Endothelial cell of umbilical vein (primary cell): ENCODE measurements at regions not wholly inside any gene's neighbourhood (a gene's known extent, or its start where the extent isn't known, plus 50 kb on each side); places are given as distances from the start of the nearest gene placed in this dataset.

ENCODE experiments used
- BruUV-seq: library from RNA; stranded (reverse); fragments of 400-500 nt; replicated peaks from 2 replicates; lab custom pipeline; 2021; lab: Mats Ljungman, UMichigan
- CTCF ChIA-PET: fragments of 300-600, 350-600 bp; sonication (Branson Sonifier 250); formaldehyde crosslinking; loops from one replicate; lab custom pipeline; 2021; ENCODE audit warnings: antibody characterized with exemption, inconsistent platforms; lab: Charles Lee
- POLR2A ChIA-PET: fragments of 300-600, 350-600 bp; sonication (Branson Sonifier 250); formaldehyde crosslinking; loops from one replicate; lab custom pipeline; 2021; ENCODE audit warnings: antibody characterized with exemption, inconsistent platforms; lab: Charles Lee
- DNase-seq: peaks from one replicate; pipeline ENCODE4 v3.0.0-alpha.2; 2011; ENCODE audit warnings: low read depth, low spot score
- FAIRE-seq: peaks from 2 replicates; lab custom pipeline; 2011; peaks lifted over from hg19 to GRCh38; lab: Jason Lieb, UNC
- H2AFZ ChIP-seq: 2 replicates; pipeline ENCODE4 v1.6.0; 2012; ENCODE audit warnings: low read depth, low read length, control low read depth, inconsistent platforms
- H3K27ac ChIP-seq: 2 replicates; pipeline ENCODE4 v1.5.1; 2011; ENCODE audit warnings: low read depth, mild to moderate bottlenecking, control low read depth, low read length, moderate library complexity; ENCODE audit not compliant: insufficient read depth
- H3K27me3 ChIP-seq, 2 experiments: 2 replicates each; pipeline versions ENCODE4 v1.6.0 to v1.6.1; 2011; ENCODE audit warnings: low read length in 2 of 2, mixed read lengths in 1 of 2; ENCODE audit not compliant: control insufficient read depth in 2 of 2, insufficient read depth in 2 of 2
- H3K36me3 ChIP-seq, 2 experiments: 2 replicates in 1 of 2; 3 replicates in 1 of 2; pipeline ENCODE4 v1.5.1; 2011; ENCODE audit warnings: low read length in 2 of 2, mild to moderate bottlenecking in 1 of 2, moderate library complexity in 1 of 2; ENCODE audit not compliant: control insufficient read depth in 2 of 2, insufficient read depth in 2 of 2; ENCODE audit errors: extremely low read depth in 1 of 2
- H3K4me1 ChIP-seq: 3 replicates; pipeline ENCODE4 v1.5.1; 2011; ENCODE audit warnings: mild to moderate bottlenecking, low read length; ENCODE audit not compliant: control insufficient read depth, insufficient read depth; ENCODE audit errors: extremely low read depth
- H3K4me2 ChIP-seq: 2 replicates; pipeline ENCODE4 v1.6.1; 2011; ENCODE audit warnings: low read length, control low read depth, mixed read lengths; ENCODE audit not compliant: insufficient read depth
- H3K4me3 ChIP-seq, 3 experiments: fragments of 200-600 bp in 1 of 3; sonication (generic), shearing (Covaris generic) in 1 of 3; replicated peaks in 1 of 3; 2 replicates each; pipeline ENCODE4 v1.5.1; 2011 to 2016; ENCODE audit warnings: control low read depth in 3 of 3, low read length in 3 of 3, mild to moderate bottlenecking in 2 of 3, inconsistent platforms in 1 of 3, low read depth in 1 of 3, moderate library complexity in 1 of 3; ENCODE audit not compliant: insufficient read depth in 1 of 3
- H3K79me2 ChIP-seq: 2 replicates; pipeline ENCODE4 v1.6.0; 2012; ENCODE audit warnings: low read length, inconsistent platforms; ENCODE audit not compliant: control insufficient read depth, insufficient read depth
- H3K9ac ChIP-seq: replicated peaks from 2 replicates; pipeline ENCODE3; 2011; ENCODE audit warnings: low read length, control low read depth; ENCODE audit not compliant: insufficient read depth; ENCODE audit errors: extremely low read depth
- H3K9me1 ChIP-seq: replicated peaks from 3 replicates; pipeline ENCODE4 v1.6.0; 2011; ENCODE audit warnings: mild to moderate bottlenecking, low read length; ENCODE audit not compliant: control insufficient read depth, insufficient read depth; ENCODE audit errors: extremely low read depth
- H3K9me3 ChIP-seq: replicated peaks from 2 replicates; pipeline ENCODE4 v1.5.1; 2012; ENCODE audit warnings: low read length, inconsistent platforms; ENCODE audit not compliant: control insufficient read depth, insufficient read depth
- H4K20me1 ChIP-seq: replicated peaks from 2 replicates; pipeline ENCODE3; 2011; ENCODE audit warnings: mild to moderate bottlenecking, low read length; ENCODE audit not compliant: control insufficient read depth, insufficient read depth; ENCODE audit errors: extremely low read depth
- EZH2 ChIP-seq: IDR thresholded peaks from 2 replicates; pipeline ENCODE4 v1.6.1; 2012; ENCODE audit warnings: borderline replicate concordance, low read depth, mild to moderate bottlenecking, moderate library complexity, low read length, inconsistent platforms; ENCODE audit not compliant: severe bottlenecking
- FOS ChIP-seq: IDR thresholded peaks from 2 replicates; pipeline ENCODE4 v1.6.1; 2011; ENCODE audit warnings: mild to moderate bottlenecking, low read length, moderate library complexity, borderline replicate concordance; ENCODE audit not compliant: insufficient read depth
- GATA2 ChIP-seq: IDR thresholded peaks from 2 replicates; pipeline ENCODE4 v1.7.0; 2011; ENCODE audit warnings: low read depth, mild to moderate bottlenecking, moderate library complexity, mixed read lengths, low read length; ENCODE audit not compliant: insufficient read length, insufficient read depth
- JUN ChIP-seq: IDR thresholded peaks from 2 replicates; pipeline ENCODE4 v1.6.1; 2011; ENCODE audit warnings: borderline replicate concordance, low read depth; ENCODE audit not compliant: insufficient read length, insufficient read depth
- MYC ChIP-seq: IDR thresholded peaks from one replicate; pipeline ENCODE4 v1.6.1; 2011; ENCODE audit warnings: mild to moderate bottlenecking, low read depth, low read length
- POLR2A ChIP-seq: IDR thresholded peaks from 2 replicates; pipeline ENCODE4 v1.6.1; 2012; ENCODE audit warnings: low read depth, mild to moderate bottlenecking, control low read depth, low read length
- POLR2AphosphoS5 ChIP-seq: IDR thresholded peaks from 2 replicates; pipeline ENCODE4 v1.6.1; 2012; ENCODE audit warnings: low read depth, mild to moderate bottlenecking, control low read depth, low read length, moderate library complexity; ENCODE audit not compliant: insufficient read depth
- dilution Hi-C: fragments of 300-500 bp; cut with MboI; formaldehyde crosslinking; loops from one replicate; pipeline ENCODE4 v1.15.0; 2019; ENCODE audit warnings: low sequenced_read_pairs; ENCODE audit not compliant: extremely low pct_ligation_motif_present
- intact Hi-C: fragments of 100-400 bp; cut with micrococcal nuclease; formaldehyde crosslinking; loops from one replicate; pipeline ENCODE4 v1.10.0; 2022
- TF ChIP-seq, protein P1 (sequence below), 2 donors: IDR thresholded peaks; 1 replicate in 1 of 2; 2 replicates in 1 of 2; pipeline ENCODE4 v1.5.1; 2011; ENCODE audit warnings: low read length in 2 of 2, mild to moderate bottlenecking in 2 of 2, moderate library complexity in 2 of 2, control low read depth in 1 of 2, inconsistent platforms in 1 of 2, low read depth in 1 of 2; ENCODE audit not compliant: insufficient read depth in 1 of 2; ENCODE audit errors: extremely low read depth in 1 of 2
- TF ChIP-seq, protein P2 (sequence below): IDR thresholded peaks from 2 replicates; pipeline ENCODE4 v1.6.1; 2011; ENCODE audit not compliant: insufficient read depth, insufficient read length

DNA sequence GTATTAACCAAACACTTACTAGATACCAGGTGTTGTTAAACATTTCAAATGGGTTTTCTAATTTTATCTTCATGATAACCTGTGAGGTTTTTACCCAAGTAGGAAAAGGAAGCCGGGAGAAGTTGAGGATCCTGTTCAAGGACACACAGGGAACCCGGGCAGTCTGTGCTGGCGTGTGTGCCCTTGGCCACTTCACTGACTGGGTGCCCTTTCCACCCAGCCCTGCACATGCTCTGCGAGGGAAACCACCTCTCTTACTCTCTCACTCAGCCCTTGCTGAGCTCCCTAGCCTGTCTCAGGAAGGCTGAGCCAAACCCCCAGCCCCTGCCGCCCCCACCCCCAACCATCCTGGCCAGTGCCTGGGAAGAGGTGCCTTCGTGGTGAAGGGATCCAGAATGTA lies 51.8 kb downstream of the TEX44 start:
- Histone ChIP-seq H2AFZ (no peak overlapping the region), H4K20me1 (no peaks in the 10 kb centered on the region), H3K9me1 (no peaks in the 10 kb centered on the region), H3K4me1 (peaks cover 16% of the 10 kb centered on the region), H3K36me3 (no peaks in the 10 kb centered on the region), H3K9ac (no peak overlapping the region), H3K27me3 (no peaks in the 10 kb centered on the region), H3K79me2 (no peaks in the 10 kb centered on the region), H3K4me2 (no peak overlapping the region), H3K9me3 (no peaks in the 10 kb centered on the region), H3K27ac (no peak overlapping the region), H3K4me3 (no peak overlapping the region)
- POLR2A ChIA-PET = interaction anchor here (0.7 kb wide), 1 partner anchor 17 kb away, joined by 4 read pairs; no protein-coding TSS in a partner anchor
- dilution Hi-C loops (no loop called here), intact Hi-C loops (no loop called here)
- TF ChIP-seq MYC = no peak
- no peak for TF ChIP-seq POLR2A
- TF ChIP-seq, protein P1, sequence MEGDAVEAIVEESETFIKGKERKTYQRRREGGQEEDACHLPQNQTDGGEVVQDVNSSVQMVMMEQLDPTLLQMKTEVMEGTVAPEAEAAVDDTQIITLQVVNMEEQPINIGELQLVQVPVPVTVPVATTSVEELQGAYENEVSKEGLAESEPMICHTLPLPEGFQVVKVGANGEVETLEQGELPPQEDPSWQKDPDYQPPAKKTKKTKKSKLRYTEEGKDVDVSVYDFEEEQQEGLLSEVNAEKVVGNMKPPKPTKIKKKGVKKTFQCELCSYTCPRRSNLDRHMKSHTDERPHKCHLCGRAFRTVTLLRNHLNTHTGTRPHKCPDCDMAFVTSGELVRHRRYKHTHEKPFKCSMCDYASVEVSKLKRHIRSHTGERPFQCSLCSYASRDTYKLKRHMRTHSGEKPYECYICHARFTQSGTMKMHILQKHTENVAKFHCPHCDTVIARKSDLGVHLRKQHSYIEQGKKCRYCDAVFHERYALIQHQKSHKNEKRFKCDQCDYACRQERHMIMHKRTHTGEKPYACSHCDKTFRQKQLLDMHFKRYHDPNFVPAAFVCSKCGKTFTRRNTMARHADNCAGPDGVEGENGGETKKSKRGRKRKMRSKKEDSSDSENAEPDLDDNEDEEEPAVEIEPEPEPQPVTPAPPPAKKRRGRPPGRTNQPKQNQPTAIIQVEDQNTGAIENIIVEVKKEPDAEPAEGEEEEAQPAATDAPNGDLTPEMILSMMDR (IDR thresholded peaks at IDR 0.05; ENCODE audit: extremely low read depth in 1 of 2, insufficient read depth in 1 of 2, low read depth in 1 of 2, low read length in 2 of 2) = no peak
- no peak for TF ChIP-seq FOS
- TF ChIP-seq, protein P2, sequence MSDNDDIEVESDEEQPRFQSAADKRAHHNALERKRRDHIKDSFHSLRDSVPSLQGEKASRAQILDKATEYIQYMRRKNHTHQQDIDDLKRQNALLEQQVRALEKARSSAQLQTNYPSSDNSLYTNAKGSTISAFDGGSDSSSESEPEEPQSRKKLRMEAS = no peak
- TF ChIP-seq POLR2AphosphoS5 = no peak
- no peak for TF ChIP-seq GATA2
- TF ChIP-seq EZH2 = no peak
- no peak for TF ChIP-seq JUN
- FAIRE-seq (no peak), DNase-seq (no peak)
- CTCF ChIA-PET = interaction anchor here (0.6 to 6.8 kb wide), 4 partner anchors 29 to 62 kb away, joined by 3 to 93 read pairs (median 17); no protein-coding TSS in a partner anchor
- no TSS peak for BruUV-seq
